PC-3 (cell line): ENCODE measurements at regions not wholly inside any gene's neighbourhood (a gene's known extent, or its start where the extent isn't known, plus 50 kb on each side); places are given as distances from the start of the nearest gene placed in this dataset.

Experiments
- CTCF ChIP-seq: fragments of 300-600 bp; sonication (generic); conservative IDR thresholded peaks from 2 replicates; pipeline ENCODE4 v1.5.1; 2017; ENCODE audit warnings: antibody characterized with exemption, low read depth, mild to moderate bottlenecking, low read length
- EZH2 ChIP-seq: fragments of 300-600 bp; sonication (generic); IDR thresholded peaks from one replicate; pipeline ENCODE4 v1.6.1; 2017; ENCODE audit warnings: antibody characterized with exemption, mild to moderate bottlenecking, low read length; ENCODE audit not compliant: unreplicated experiment
- EZH2phosphoT487 ChIP-seq: fragments of 300-600 bp; sonication (generic); IDR thresholded peaks from 2 replicates; pipeline ENCODE4 v1.6.1; 2018; ENCODE audit warnings: mild to moderate bottlenecking, antibody characterized with exemption, low read length, borderline replicate concordance

- TF ChIP-seq EZH2phosphoT487 (no peak), EZH2 (no peak), CTCF (no peak)
Measured at GRCh38 chr19:28718909-28719308, 494.0 kb downstream of the UQCRFS1 start.
